Activated CD8-positive, alpha-beta memory T cell treated with anti-CD3 and anti-CD28 coated beads, Interleukin-2, amount 50 U/mL, for 4 hours (primary cell): ENCODE measurements at regions not wholly inside any gene's neighbourhood (a gene's known extent, or its start where the extent isn't known, plus 50 kb on each side); places are given as distances from the start of the nearest gene placed in this dataset.

ENCODE experiments used
- DNase-seq: peaks from one replicate; pipeline ENCODE4 v3.0.0-alpha.2; 2020

GRCh38 chr6:144335311-144335861 is 50.3 kb downstream of the UTRN start:
- no peak for DNase-seq

- DNase-seq, result no peak
Measured at GRCh38 chr6:144335914-144336313, 50.8 kb downstream of the UTRN start.

- no peak for DNase-seq
Measured at GRCh38 chr6:144336900-144337299, 51.8 kb downstream of the UTRN start.

GRCh38 chr6:144338474-144338873 is 53.3 kb downstream of the UTRN start:
- no peak for DNase-seq

GRCh38 chr6:144338951-144339700 is 54.0 kb downstream of the UTRN start:
- no peak for DNase-seq

- no peak for DNase-seq
Measured at GRCh38 chr6:144339859-144340452, 54.8 kb downstream of the UTRN start.

GRCh38 chr6:144340541-144341371 is 55.6 kb downstream of the UTRN start:
- no peak for DNase-seq

- DNase-seq, result no peak
Measured at GRCh38 chr6:144341831-144342527, 56.8 kb downstream of the UTRN start.

- no peak for DNase-seq
Measured at GRCh38 chr6:144343701-144344428, 58.7 kb downstream of the UTRN start.

- DNase-seq, result no peak
Measured at GRCh38 chr6:144344646-144345045, 59.5 kb downstream of the UTRN start.

- no peak for DNase-seq
Measured at GRCh38 chr6:144345451-144345850, 60.3 kb downstream of the UTRN start.

GRCh38 chr6:144346719-144347447 is 61.7 kb downstream of the UTRN start:
- no peak for DNase-seq

- DNase-seq, result no peak
Measured at GRCh38 chr6:144347448-144347759, 62.3 kb downstream of the UTRN start.

GRCh38 chr6:144347933-144348332 is 62.8 kb downstream of the UTRN start:
- DNase-seq, result no peak

- DNase-seq, result no peak
Measured at GRCh38 chr6:144349690-144350527, 64.8 kb downstream of the UTRN start.

GRCh38 chr6:144350528-144350880 is 65.4 kb downstream of the UTRN start:
- no peak for DNase-seq

GRCh38 chr6:144351379-144352127 is 66.4 kb downstream of the UTRN start:
- DNase-seq, result no peak

GRCh38 chr6:144352331-144352730 is 67.2 kb downstream of the UTRN start:
- DNase-seq, result no peak

- no peak for DNase-seq
Measured at GRCh38 chr6:144353871-144354314, 68.8 kb downstream of the UTRN start.

GRCh38 chr6:144359783-144360182 is 74.6 kb downstream of the UTRN start:
- DNase-seq, result no peak
